Esophagus squamous epithelium (tissue), 5 donors: ENCODE measurements at regions not wholly inside any gene's neighbourhood (a gene's known extent, or its start where the extent isn't known, plus 50 kb on each side); places are given as distances from the start of the nearest gene placed in this dataset.
"Not testable (repeated sequence)": the region's sequence is repeated elsewhere in the genome, so short reads cannot be mapped to it uniquely, and the experiment has no call there.

Experiments
- DNase-seq: peaks from one replicate; lab custom pipeline; 2025; lab: John Stamatoyannopoulos, UW
- H3K27ac ChIP-seq, 4 donors: fragments of 200-600 bp; sonication (generic); one replicate each; pipeline ENCODE4 v1.5.1; 2016 to 2019; ENCODE audit warnings: mild to moderate bottlenecking in 1 of 4
- H3K27me3 ChIP-seq, 4 donors: fragments of 200-600 bp; sonication (generic); 1 replicate in 3 of 4; 2 replicates in 1 of 4; pipeline versions ENCODE4 v1.5.1 to v1.6.0; 2017 to 2021; ENCODE audit warnings: antibody characterized with exemption in 1 of 4
- H3K36me3 ChIP-seq, 3 donors: fragments of 200-600 bp; sonication (generic); one replicate each; pipeline ENCODE4 v1.5.1; 2016 to 2019
- H3K4me1 ChIP-seq, 3 donors: fragments of 200-600 bp; sonication (generic); one replicate each; pipeline ENCODE4 v1.5.1; 2017 to 2019
- H3K4me3 ChIP-seq, 4 donors: fragments of 200-600 bp; sonication (generic); 1 replicate in 3 of 4; 2 replicates in 1 of 4; pipeline ENCODE4 v1.5.1; 2016 to 2019; ENCODE audit warnings: mild to moderate bottlenecking in 2 of 4, moderate library complexity in 1 of 4
- H3K9me3 ChIP-seq, 3 donors: fragments of 200-600 bp; sonication (generic); one replicate each; pipeline ENCODE4 v1.5.1; 2016 to 2019
- CTCF ChIP-seq, 6 experiments: fragments of 450-650 bp in 4 of 6; fragments of 200-600 bp in 2 of 6; sonication (generic) in 2 of 6; IDR thresholded peaks; one replicate each; pipeline ENCODE4 v1.5.1; 2016 to 2019; ENCODE audit warnings: antibody characterized with exemption in 6 of 6, mild to moderate bottlenecking in 4 of 6, moderate library complexity in 4 of 6
- POLR2A ChIP-seq, 4 donors: fragments of 450-650 bp; IDR thresholded peaks; one replicate each; pipeline ENCODE4 v1.6.1; 2017; ENCODE audit warnings: antibody characterized with exemption in 4 of 4, mild to moderate bottlenecking in 4 of 4, moderate library complexity in 3 of 4
- WGBS, 2 donors: methylation state at CpG; one replicate each; pipeline ENCODE4 v1.1.5; 2018; 5-methylcytosine and 5-hydroxymethylcytosine counted together
- intact Hi-C: fragments of 100-400 bp; cut with DNase I; formaldehyde crosslinking; loops from one replicate; pipeline ENCODE4 v1.15.0; 2022
- donor health status: DM: yes; HTN: yes; CAD: no.

DNA sequence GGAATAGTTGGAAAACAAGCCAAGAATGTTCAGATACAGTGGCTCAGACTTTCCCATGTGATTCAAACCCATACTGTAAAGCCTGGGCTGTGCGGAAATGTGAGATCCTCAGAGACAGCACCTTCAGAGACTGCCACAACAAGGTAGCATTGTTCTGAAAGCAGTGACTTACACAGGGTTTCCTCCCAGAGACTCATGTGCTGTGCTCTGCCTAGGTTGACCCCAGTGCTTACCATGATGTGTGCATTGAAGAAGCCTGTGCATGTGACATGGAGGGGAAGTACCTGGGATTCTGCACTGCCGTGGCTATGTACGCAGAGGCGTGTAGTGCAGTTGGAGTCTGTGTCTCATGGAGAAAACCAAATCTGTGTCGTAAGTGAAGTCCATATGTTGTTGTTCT is 219.4 kb downstream of the LRRK2 start:
- Histone ChIP-seq H3K36me3 (no peaks in the 10 kb centered on the region), H3K27ac (no peak overlapping the region), H3K4me1 (no peaks in the 10 kb centered on the region), H3K4me3 (no peak overlapping the region), H3K9me3 (no peaks in the 10 kb centered on the region), H3K27me3 (no peaks in the 10 kb centered on the region)
- no peak for DNase-seq
- intact Hi-C loops: no loop called here
- no peak for TF ChIP-seq CTCF (IDR thresholded peaks at IDR 0.05)
- no peak for TF ChIP-seq POLR2A (IDR thresholded peaks at IDR 0.05)
- 79 to 88% methylated on average over 5 of the region's 5 CpGs for WGBS, 2 donors

- Histone ChIP-seq H3K36me3 (no peaks in the 10 kb centered on the region), H3K27ac (no peak overlapping the region), H3K4me3 (no peak overlapping the region), H3K4me1 (no peaks in the 10 kb centered on the region), H3K27me3 (no peaks in the 10 kb centered on the region), H3K9me3 (no peaks in the 10 kb centered on the region)
- no peak for TF ChIP-seq POLR2A (IDR thresholded peaks at IDR 0.05)
- TF ChIP-seq CTCF (IDR thresholded peaks at IDR 0.05): peak in 1 of 6 experiments; percentile 24
- intact Hi-C loops: no loop called here
- no peak for DNase-seq
Measured at GRCh38 chr12:40446385-40446784, 221.6 kb downstream of the LRRK2 start.

- H3K27me3 ChIP-seq, intact Hi-C loops: not testable (repeated sequence)
Measured at GRCh38 chr12:40448523-40448922, 223.7 kb downstream of the LRRK2 start.

DNA sequence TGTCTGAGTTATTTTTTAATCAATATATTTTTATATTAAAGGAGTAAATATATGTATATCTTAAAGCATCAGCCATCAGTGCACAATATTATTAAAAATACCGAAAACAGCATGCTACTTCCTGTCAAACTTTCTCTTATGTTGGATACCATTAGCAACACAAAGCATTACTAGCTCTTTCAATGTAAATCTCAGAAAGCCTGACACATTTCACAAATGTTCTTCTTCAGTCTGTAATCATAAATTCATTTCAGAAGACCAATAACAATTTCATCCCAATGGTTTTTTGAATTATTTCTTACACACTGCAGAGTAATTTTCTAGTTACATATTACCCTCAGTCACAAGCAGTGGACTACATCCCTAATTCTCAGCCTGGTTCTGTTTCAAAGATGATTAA is 226.9 kb downstream of the LRRK2 start:
- no peaks in the 10 kb centered on the region for H3K4me1 ChIP-seq
- H3K27me3 ChIP-seq: no peaks in the 10 kb centered on the region
- no peak overlapping the region for H3K27ac ChIP-seq
- intact Hi-C loops: no loop called here
- TF ChIP-seq CTCF (IDR thresholded peaks at IDR 0.05) (no peak), POLR2A (IDR thresholded peaks at IDR 0.05) (no peak)
- H3K4me3 ChIP-seq: no peak overlapping the region
- no peaks in the 10 kb centered on the region for H3K36me3 ChIP-seq
- DNase-seq: no peak
- WGBS, 2 donors: 84 to 96% methylated on average over 1 of the region's 1 CpG
- no peaks in the 10 kb centered on the region for H3K9me3 ChIP-seq

More at GRCh38 chr12:40448523-40448922, 223.7 kb downstream of the LRRK2 start:
- not testable (repeated sequence) for H3K36me3 ChIP-seq, H3K4me1 ChIP-seq, H3K4me3 ChIP-seq, DNase-seq, H3K9me3 ChIP-seq, H3K27ac ChIP-seq
- WGBS, 2 donors: 93 to 100% methylated on average over 1 of the region's 1 CpG

GRCh38 chr12:40464121-40464520 is 228.1 kb upstream of the CNTN1 start:
- H3K27ac ChIP-seq: no peak overlapping the region
- intact Hi-C loops: no loop called here
- H3K9me3 ChIP-seq: no peaks in the 10 kb centered on the region
- H3K4me3 ChIP-seq: no peak overlapping the region
- H3K36me3 ChIP-seq: no peaks in the 10 kb centered on the region
- no peaks in the 10 kb centered on the region for H3K4me1 ChIP-seq
- TF ChIP-seq CTCF (IDR thresholded peaks at IDR 0.05) (no peak), POLR2A (IDR thresholded peaks at IDR 0.05) (no peak)
- DNase-seq: no peak
- 64 to 84% methylated on average over 2 of the region's 2 CpGs for WGBS, 2 donors
- no peaks in the 10 kb centered on the region for H3K27me3 ChIP-seq

- no peak overlapping the region for H3K27ac ChIP-seq
- H3K4me1 ChIP-seq: no peaks in the 10 kb centered on the region
- no peaks in the 10 kb centered on the region for H3K9me3 ChIP-seq
- no peaks in the 10 kb centered on the region for H3K27me3 ChIP-seq
- TF ChIP-seq CTCF (IDR thresholded peaks at IDR 0.05): no peak
- no peak for TF ChIP-seq POLR2A (IDR thresholded peaks at IDR 0.05)
- no peak overlapping the region for H3K4me3 ChIP-seq
- no peaks in the 10 kb centered on the region for H3K36me3 ChIP-seq
- WGBS, 2 donors: 50 to 56% methylated on average over 6 of the region's 6 CpGs
- intact Hi-C loops: no loop called here
- no peak for DNase-seq
Measured at GRCh38 chr12:40469736-40470135, 222.5 kb upstream of the CNTN1 start.
